Neural progenitor cell (in vitro differentiated cells): ENCODE measurements at regions not wholly inside any gene's neighbourhood (a gene's known extent, or its start where the extent isn't known, plus 50 kb on each side); places are given as distances from the start of the nearest gene placed in this dataset.

Source experiments
- DNase-seq: peaks from one replicate; pipeline ENCODE4 v3.0.0-alpha.2; 2016; ENCODE audit warnings: low spot score
- H2AFZ ChIP-seq: fragments of 200-600 bp; sonication (generic); replicated peaks from 2 replicates; pipeline ENCODE4 v1.6.1; 2016; ENCODE audit warnings: antibody characterized with exemption
- H3F3A ChIP-seq: fragments of 200-600 bp; sonication (generic); 2 replicates; pipeline ENCODE4 v1.6.1; 2016; ENCODE audit warnings: antibody characterized with exemption, low read depth
- H3K27ac ChIP-seq: fragments of 200-600 bp; sonication (generic); 2 replicates; pipeline ENCODE4 v1.5.1; 2016; ENCODE audit warnings: mild to moderate bottlenecking
- H3K27me3 ChIP-seq: fragments of 200-600 bp; sonication (generic); 2 replicates; pipeline ENCODE4 v1.6.1; 2016; ENCODE audit warnings: mild to moderate bottlenecking, moderate library complexity
- H3K36me3 ChIP-seq: fragments of 200-600 bp; sonication (generic); 2 replicates; pipeline ENCODE4 v1.5.1; 2016
- H3K4me1 ChIP-seq: fragments of 200-600 bp; sonication (generic); 2 replicates; pipeline ENCODE4 v1.6.1; 2016; ENCODE audit warnings: mixed run types
- H3K4me2 ChIP-seq: fragments of 200-600 bp; sonication (generic); 2 replicates; pipeline ENCODE4 v1.6.1; 2016
- H3K4me3 ChIP-seq: fragments of 200-600 bp; sonication (generic); 2 replicates; pipeline ENCODE4 v1.5.1; 2016
- H3K79me2 ChIP-seq: fragments of 200-600 bp; sonication (generic); 2 replicates; pipeline ENCODE4 v1.6.1; 2016; ENCODE audit warnings: low read depth
- H3K9ac ChIP-seq: fragments of 200-600 bp; sonication (generic); 2 replicates; pipeline ENCODE4 v1.6.1; 2016
- H3K9me3 ChIP-seq: fragments of 200-600 bp; sonication (generic); 2 replicates; pipeline ENCODE4 v1.5.1; 2016; ENCODE audit warnings: low read depth
- H4K20me1 ChIP-seq: fragments of 200-600 bp; sonication (generic); 2 replicates; pipeline ENCODE4 v1.6.1; 2016; ENCODE audit warnings: low read depth
- H3K27ac Mint-ChIP-seq: 3 replicates; pipeline ENCODE4 v1.8.0; 2021; ENCODE audit warnings: mixed read lengths
- H3K27me3 Mint-ChIP-seq: 2 replicates; pipeline ENCODE4 v1.8.0; 2022; ENCODE audit warnings: low read depth, mild to moderate bottlenecking, inconsistent platforms, moderate library complexity, mixed read lengths; ENCODE audit not compliant: insufficient read depth
- H3K36me3 Mint-ChIP-seq: 3 replicates; pipeline ENCODE4 v1.8.0; 2021; ENCODE audit warnings: mixed read lengths
- H3K4me1 Mint-ChIP-seq: 3 replicates; pipeline ENCODE4 v1.8.0; 2021; ENCODE audit warnings: mixed read lengths
- H3K4me3 Mint-ChIP-seq: 3 replicates; pipeline ENCODE4 v1.8.0; 2021; ENCODE audit warnings: mild to moderate bottlenecking, moderate library complexity, mixed read lengths
- H3K9me3 Mint-ChIP-seq: 3 replicates; pipeline ENCODE4 v1.8.0; 2020; ENCODE audit warnings: mixed read lengths
- EZH2 ChIP-seq: fragments of 200-600 bp; sonication (generic); IDR thresholded peaks from 2 replicates; pipeline ENCODE4 v1.6.1; 2017; ENCODE audit warnings: antibody characterized with exemption, mild to moderate bottlenecking, moderate library complexity
- EZH2phosphoT487 ChIP-seq: fragments of 200-600 bp; sonication (generic); IDR thresholded peaks from 2 replicates; pipeline ENCODE4 v1.6.1; 2017; ENCODE audit warnings: antibody characterized with exemption
- TF ChIP-seq, protein P1 (sequence below): fragments of 200-600 bp; sonication (generic); IDR thresholded peaks from 2 replicates; pipeline ENCODE4 v1.5.1; 2017; ENCODE audit warnings: antibody characterized with exemption, mild to moderate bottlenecking

DNA sequence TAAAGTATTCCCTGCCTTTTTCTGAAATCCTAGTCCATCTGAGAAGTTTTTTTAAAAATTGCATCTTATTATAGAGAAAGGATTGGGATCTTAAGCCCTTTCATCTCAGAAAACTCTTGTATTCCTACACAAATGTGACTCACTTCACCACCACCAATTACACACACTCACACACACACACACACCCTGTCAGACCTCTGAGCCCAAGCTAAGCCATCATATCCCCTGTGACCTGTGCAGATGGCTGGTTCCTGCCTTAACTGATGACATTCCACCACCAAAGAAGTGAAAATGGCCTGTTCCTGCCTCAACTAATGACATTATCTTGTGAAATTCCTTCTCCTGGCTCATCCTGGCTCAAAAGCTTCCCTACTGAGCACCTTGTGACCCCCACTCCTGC lies 1181.9 kb downstream of the ROBO2 start:
- peaks cover 6% of the 10 kb centered on the region for H3K4me1 Mint-ChIP-seq
- Histone ChIP-seq H3K4me2 (no peak overlapping the region), H3F3A (no peaks in the 10 kb centered on the region), H4K20me1 (no peaks in the 10 kb centered on the region), H3K27me3 (no peaks in the 10 kb centered on the region), H3K27ac (no peak overlapping the region), H3K4me1 (no peaks in the 10 kb centered on the region), H3K36me3 (no peaks in the 10 kb centered on the region), H3K79me2 (no peaks in the 10 kb centered on the region), H3K4me3 (no peak overlapping the region), H3K9ac (no peak overlapping the region), H3K9me3 (no peaks in the 10 kb centered on the region), H2AFZ (no peak overlapping the region)
- no peak for TF ChIP-seq EZH2
- no peak overlapping the region for H3K4me3 Mint-ChIP-seq
- DNase-seq, result peak; percentile 27
- peaks cover 2% of the 10 kb centered on the region for H3K27me3 Mint-ChIP-seq
- H3K9me3 Mint-ChIP-seq, result peaks cover 2% of the 10 kb centered on the region
- no peaks in the 10 kb centered on the region for H3K36me3 Mint-ChIP-seq
- H3K27ac Mint-ChIP-seq, result no peak overlapping the region

DNA sequence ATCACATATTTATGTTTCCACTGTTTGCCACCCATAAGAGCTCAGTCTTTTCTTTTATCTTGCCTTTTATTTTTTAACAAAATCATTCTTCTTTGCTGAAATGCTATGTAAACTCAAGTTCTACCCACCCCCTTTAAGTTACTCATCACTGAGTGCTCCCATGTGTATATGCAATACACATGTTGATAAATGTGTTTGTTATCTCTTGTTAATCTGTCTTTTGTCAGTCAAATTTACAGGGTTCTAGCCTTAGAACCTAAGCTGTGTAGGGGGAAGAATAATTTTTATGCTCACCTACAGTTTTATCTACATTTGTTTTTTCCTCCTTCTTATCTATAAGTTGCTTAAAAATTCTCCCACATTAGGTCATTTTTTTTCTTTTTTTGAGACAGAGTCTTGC lies 1195.9 kb downstream of the ROBO2 start:
- Mint-ChIP-seq H3K4me1 (no peaks in the 10 kb centered on the region), H3K27ac (no peak overlapping the region), H3K27me3 (peaks cover 3% of the 10 kb centered on the region)

DNA sequence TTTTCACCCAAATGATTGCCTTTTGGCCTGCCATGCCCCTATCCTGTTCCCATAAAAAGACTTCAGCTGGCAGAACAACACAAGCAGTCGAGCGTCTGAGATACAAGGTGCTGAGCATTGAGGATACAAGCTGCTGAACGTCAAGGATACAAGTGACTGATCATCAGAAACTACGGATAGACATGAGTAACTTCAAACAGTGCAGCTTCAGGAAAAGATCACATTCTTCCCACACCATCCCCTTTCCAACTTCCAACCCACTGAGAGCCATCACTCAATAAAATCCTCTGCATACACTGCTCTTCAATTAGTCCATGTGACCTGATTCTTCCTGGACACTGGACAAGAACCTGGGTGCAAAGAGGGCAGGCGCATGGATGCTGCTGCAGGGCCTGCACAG lies 1198.9 kb downstream of the ROBO2 start:
- H3K4me3 ChIP-seq, result no peak overlapping the region
- no peaks in the 10 kb centered on the region for H3F3A ChIP-seq
- no peaks in the 10 kb centered on the region for H3K79me2 ChIP-seq
- no peaks in the 10 kb centered on the region for H4K20me1 ChIP-seq
- H3K9ac ChIP-seq, result no peak overlapping the region
- no peak overlapping the region for H2AFZ ChIP-seq
- no peak overlapping the region for H3K4me2 ChIP-seq
- peaks cover 4% of the 10 kb centered on the region for H3K27me3 Mint-ChIP-seq
- H3K9me3 ChIP-seq, result no peaks in the 10 kb centered on the region
- H3K36me3 Mint-ChIP-seq, result no peaks in the 10 kb centered on the region
- no peak overlapping the region for H3K27ac ChIP-seq
- DNase-seq, result no peak
- H3K4me1 ChIP-seq, result no peaks in the 10 kb centered on the region
- peaks cover 11% of the 10 kb centered on the region for H3K9me3 Mint-ChIP-seq
- H3K36me3 ChIP-seq, result peaks cover 8% of the 10 kb centered on the region
- H3K4me1 Mint-ChIP-seq, result no peaks in the 10 kb centered on the region
- no peak for TF ChIP-seq EZH2phosphoT487
- TF ChIP-seq, protein P1, sequence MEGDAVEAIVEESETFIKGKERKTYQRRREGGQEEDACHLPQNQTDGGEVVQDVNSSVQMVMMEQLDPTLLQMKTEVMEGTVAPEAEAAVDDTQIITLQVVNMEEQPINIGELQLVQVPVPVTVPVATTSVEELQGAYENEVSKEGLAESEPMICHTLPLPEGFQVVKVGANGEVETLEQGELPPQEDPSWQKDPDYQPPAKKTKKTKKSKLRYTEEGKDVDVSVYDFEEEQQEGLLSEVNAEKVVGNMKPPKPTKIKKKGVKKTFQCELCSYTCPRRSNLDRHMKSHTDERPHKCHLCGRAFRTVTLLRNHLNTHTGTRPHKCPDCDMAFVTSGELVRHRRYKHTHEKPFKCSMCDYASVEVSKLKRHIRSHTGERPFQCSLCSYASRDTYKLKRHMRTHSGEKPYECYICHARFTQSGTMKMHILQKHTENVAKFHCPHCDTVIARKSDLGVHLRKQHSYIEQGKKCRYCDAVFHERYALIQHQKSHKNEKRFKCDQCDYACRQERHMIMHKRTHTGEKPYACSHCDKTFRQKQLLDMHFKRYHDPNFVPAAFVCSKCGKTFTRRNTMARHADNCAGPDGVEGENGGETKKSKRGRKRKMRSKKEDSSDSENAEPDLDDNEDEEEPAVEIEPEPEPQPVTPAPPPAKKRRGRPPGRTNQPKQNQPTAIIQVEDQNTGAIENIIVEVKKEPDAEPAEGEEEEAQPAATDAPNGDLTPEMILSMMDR, result no peak
- no peak for TF ChIP-seq EZH2
- H3K27me3 ChIP-seq, result no peaks in the 10 kb centered on the region
- H3K4me3 Mint-ChIP-seq, result no peak overlapping the region
- H3K27ac Mint-ChIP-seq, result no peak overlapping the region

More for the DNA sequence above, 1195.9 kb downstream of the ROBO2 start:
- Histone ChIP-seq H4K20me1 (no peaks in the 10 kb centered on the region), H3K9ac (no peak overlapping the region), H3K27ac (no peak overlapping the region), H2AFZ (no peak overlapping the region), H3K79me2 (no peaks in the 10 kb centered on the region), H3K36me3 (peaks cover 8% of the 10 kb centered on the region), H3F3A (no peaks in the 10 kb centered on the region), H3K27me3 (no peaks in the 10 kb centered on the region), H3K4me3 (no peak overlapping the region), H3K4me1 (no peaks in the 10 kb centered on the region), H3K9me3 (no peaks in the 10 kb centered on the region), H3K4me2 (no peak overlapping the region)
- Mint-ChIP-seq H3K4me3 (no peak overlapping the region), H3K9me3 (peaks cover 12% of the 10 kb centered on the region), H3K36me3 (no peaks in the 10 kb centered on the region)
- TF ChIP-seq EZH2phosphoT487, result no peak
- TF ChIP-seq, protein P1, result no peak
- TF ChIP-seq EZH2, result no peak
- DNase-seq, result no peak

DNA sequence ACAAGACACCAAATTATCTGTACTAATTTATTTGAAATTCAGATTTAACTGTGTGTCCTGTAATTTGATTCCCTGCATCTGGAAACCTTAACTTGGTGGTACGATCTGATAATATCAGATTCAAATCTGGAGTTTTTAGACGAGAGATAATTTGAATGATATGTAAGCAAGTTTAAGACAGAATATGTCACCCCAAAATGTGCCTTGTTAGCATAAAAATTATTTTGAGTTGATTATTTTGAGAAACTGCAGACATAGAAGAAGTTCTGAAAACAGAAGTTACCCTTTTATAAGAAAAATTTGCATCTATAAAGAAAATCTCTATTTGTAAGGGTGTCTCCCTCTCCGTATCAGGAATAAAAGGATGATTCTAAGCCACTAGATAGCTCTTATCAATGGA lies 1202.8 kb downstream of the ROBO2 start:
- DNase-seq, result no peak
- TF ChIP-seq EZH2 (no peak), EZH2phosphoT487 (no peak)
- TF ChIP-seq, protein P1, result no peak
- Histone ChIP-seq H3K4me3 (no peak overlapping the region), H3K27ac (no peak overlapping the region), H3K9ac (no peak overlapping the region), H3K27me3 (no peaks in the 10 kb centered on the region), H3K4me2 (no peak overlapping the region), H3K36me3 (peaks cover 8% of the 10 kb centered on the region), H4K20me1 (no peaks in the 10 kb centered on the region), H3K4me1 (no peaks in the 10 kb centered on the region), H2AFZ (no peak overlapping the region), H3F3A (no peaks in the 10 kb centered on the region), H3K79me2 (no peaks in the 10 kb centered on the region), H3K9me3 (peaks cover 11% of the 10 kb centered on the region)
- Mint-ChIP-seq H3K27ac (no peak overlapping the region), H3K9me3 (peaks cover 20% of the 10 kb centered on the region), H3K4me1 (no peaks in the 10 kb centered on the region), H3K27me3 (peaks cover 5% of the 10 kb centered on the region), H3K4me3 (no peak overlapping the region), H3K36me3 (no peaks in the 10 kb centered on the region)
